Neural crest cell (in vitro differentiated cells): ENCODE measurements at regions not wholly inside any gene's neighbourhood (a gene's known extent, or its start where the extent isn't known, plus 50 kb on each side); places are given as distances from the start of the nearest gene placed in this dataset.

ENCODE experiments used
- DNase-seq: peaks from one replicate; pipeline ENCODE4 v3.0.0; 2021; ENCODE audit warnings: low read depth, mixed read lengths, low spot score
- H3K27ac Mint-ChIP-seq: one replicate; pipeline ENCODE4 v1.8.0; 2021; ENCODE audit warnings: mild to moderate bottlenecking, mixed read lengths; ENCODE audit not compliant: unreplicated experiment
- H3K27me3 Mint-ChIP-seq: 2 replicates; pipeline ENCODE4 v1.8.0; 2021; ENCODE audit warnings: low read depth, mild to moderate bottlenecking, mixed read lengths
- H3K36me3 Mint-ChIP-seq: 2 replicates; pipeline ENCODE4 v1.8.0; 2021; ENCODE audit warnings: low read depth, mild to moderate bottlenecking, mixed read lengths
- H3K4me1 Mint-ChIP-seq: 2 replicates; pipeline ENCODE4 v1.8.0; 2021; ENCODE audit warnings: mixed read lengths
- H3K4me3 Mint-ChIP-seq: one replicate; pipeline ENCODE4 v1.8.0; 2021; ENCODE audit warnings: mild to moderate bottlenecking, mixed read lengths
- H3K9me3 Mint-ChIP-seq: 2 replicates; pipeline ENCODE4 v1.8.0; 2021; ENCODE audit warnings: mixed read lengths
- CTCF ChIP-seq: fragments of 200-600 bp; sonication (generic); conservative IDR thresholded peaks from 2 replicates; pipeline ENCODE4 v1.5.0; 2021; ENCODE audit warnings: antibody characterized with exemption, mild to moderate bottlenecking

DNA sequence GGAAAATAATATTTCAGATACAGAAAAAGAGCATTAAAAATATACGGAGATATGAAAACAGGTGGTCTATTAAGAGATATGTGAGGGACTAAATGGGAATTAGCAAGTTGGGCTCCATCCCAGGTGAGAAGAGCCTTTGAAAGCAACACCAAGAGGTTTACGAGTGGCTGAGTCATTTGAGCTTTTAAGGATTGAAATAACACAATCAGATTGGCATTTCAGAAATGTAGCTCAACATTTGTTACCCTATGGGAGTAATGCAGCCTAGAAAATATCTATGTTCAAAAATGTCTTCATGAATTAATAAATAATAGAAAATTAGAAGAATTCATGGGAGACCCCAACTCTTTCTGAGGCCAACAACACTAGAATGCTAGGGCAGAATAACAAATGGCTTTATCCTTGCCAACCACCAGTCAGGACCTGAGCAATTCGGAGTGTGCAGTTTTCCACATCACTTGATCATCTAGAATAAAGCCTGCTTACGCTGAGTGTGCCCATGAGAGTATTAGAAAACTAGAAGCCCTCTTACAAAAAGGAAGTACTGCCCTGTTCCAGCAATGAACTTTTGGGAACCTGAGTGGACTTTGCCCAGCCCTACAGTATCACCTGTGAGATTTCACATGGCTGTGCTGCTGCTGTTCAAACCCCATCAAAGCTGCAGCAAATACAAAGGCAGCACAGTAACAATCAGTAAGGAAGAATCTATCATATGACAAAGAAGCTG lies 538.0 kb upstream of the CAMK1G start:
- DNase-seq = no peak
- no peak for TF ChIP-seq CTCF
- no peaks in the 10 kb centered on the region for H3K4me1 Mint-ChIP-seq
- no peak overlapping the region for H3K4me3 Mint-ChIP-seq
- H3K27me3 Mint-ChIP-seq = no peaks in the 10 kb centered on the region
- no peaks in the 10 kb centered on the region for H3K36me3 Mint-ChIP-seq
- peaks cover 2% of the 10 kb centered on the region for H3K9me3 Mint-ChIP-seq
- H3K27ac Mint-ChIP-seq = no peak overlapping the region

GRCh38 chr1:209046058-209046417 lies 537.5 kb upstream of the CAMK1G start:
- Mint-ChIP-seq H3K4me3 (no peak overlapping the region), H3K9me3 (peaks cover 2% of the 10 kb centered on the region), H3K27me3 (no peaks in the 10 kb centered on the region), H3K36me3 (no peaks in the 10 kb centered on the region), H3K27ac (no peak overlapping the region), H3K4me1 (no peaks in the 10 kb centered on the region)
- no peak for TF ChIP-seq CTCF
- no peak for DNase-seq

DNA sequence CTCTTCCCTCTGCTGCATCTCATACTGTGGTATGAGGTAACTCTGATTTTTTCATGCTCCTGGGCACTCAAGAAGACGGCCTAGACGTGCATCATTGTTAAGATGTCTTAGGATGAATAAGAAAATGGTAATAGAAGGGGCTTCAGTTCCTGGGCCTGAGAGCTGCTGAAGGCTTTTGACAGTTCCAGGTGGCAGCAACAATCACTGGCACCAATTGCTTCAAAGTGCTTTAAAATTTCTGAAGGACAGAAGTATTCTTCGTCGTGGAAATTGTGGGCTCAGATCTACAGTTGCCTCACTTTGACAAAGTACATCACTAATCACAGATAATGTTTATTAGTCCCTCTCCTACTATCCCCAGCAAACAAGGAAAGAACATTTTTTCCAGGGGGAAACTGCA lies 536.6 kb upstream of the CAMK1G start:
- Mint-ChIP-seq H3K4me3 (no peak overlapping the region), H3K27me3 (no peaks in the 10 kb centered on the region), H3K36me3 (no peaks in the 10 kb centered on the region), H3K27ac (peak overlapping the region; percentile 60), H3K9me3 (peaks cover 2% of the 10 kb centered on the region), H3K4me1 (no peaks in the 10 kb centered on the region)
- no peak for DNase-seq
- no peak for TF ChIP-seq CTCF

- Mint-ChIP-seq H3K4me1 (no peaks in the 10 kb centered on the region), H3K9me3 (peaks cover 5% of the 10 kb centered on the region), H3K27ac (peak overlapping the region; percentile 7), H3K27me3 (no peaks in the 10 kb centered on the region), H3K4me3 (no peak overlapping the region), H3K36me3 (no peaks in the 10 kb centered on the region)
- no peak for TF ChIP-seq CTCF
- no peak for DNase-seq
Observed at GRCh38 chr1:209048941-209049669, 534.4 kb upstream of the CAMK1G start.

GRCh38 chr1:209051570-209051969 lies 531.9 kb upstream of the CAMK1G start:
- no peak overlapping the region for H3K4me3 Mint-ChIP-seq
- TF ChIP-seq CTCF = no peak
- peaks cover 8% of the 10 kb centered on the region for H3K9me3 Mint-ChIP-seq
- H3K27ac Mint-ChIP-seq = no peak overlapping the region
- H3K36me3 Mint-ChIP-seq = no peaks in the 10 kb centered on the region
- H3K27me3 Mint-ChIP-seq = no peaks in the 10 kb centered on the region
- H3K4me1 Mint-ChIP-seq = no peaks in the 10 kb centered on the region
- no peak for DNase-seq
